Endodermal cell (in vitro differentiated cells): ENCODE measurements at regions not wholly inside any gene's neighbourhood (a gene's known extent, or its start where the extent isn't known, plus 50 kb on each side); places are given as distances from the start of the nearest gene placed in this dataset.
A peak's percentile ranks its signal among the peaks of the same experiment; 100 is the strongest.

Source experiments
- DNase-seq: peaks from one replicate; pipeline ENCODE4 v3.0.0-alpha.2; 2017
- H3K27ac ChIP-seq: 2 replicates; pipeline ENCODE4 v1.5.1; 2013; ENCODE audit warnings: mild to moderate bottlenecking, low read depth, low read length, moderate library complexity
- H3K27me3 ChIP-seq: 2 replicates; pipeline ENCODE4 v1.6.1; 2013; ENCODE audit warnings: mild to moderate bottlenecking, low read length, moderate library complexity; ENCODE audit not compliant: insufficient read depth, control insufficient read depth, poor library complexity, severe bottlenecking
- H3K36me3 ChIP-seq: 2 replicates; pipeline ENCODE4 v1.7.0; 2013; ENCODE audit warnings: mild to moderate bottlenecking, low read length, moderate library complexity; ENCODE audit not compliant: control insufficient read depth, insufficient read depth
- H3K4me1 ChIP-seq: one replicate; pipeline ENCODE4 v1.7.0; 2013; ENCODE audit warnings: low read length; ENCODE audit not compliant: control insufficient read depth, insufficient read depth
- H3K4me3 ChIP-seq: 2 replicates; pipeline ENCODE4 v1.5.1; 2013; ENCODE audit warnings: mild to moderate bottlenecking, low read length, moderate library complexity
- H3K9ac ChIP-seq: 2 replicates; pipeline ENCODE4 v1.6.1; 2013; ENCODE audit warnings: mild to moderate bottlenecking, low read length, moderate library complexity; ENCODE audit not compliant: poor library complexity, severe bottlenecking; ENCODE audit errors: extremely low read depth
- H3K9me3 ChIP-seq: 2 replicates; pipeline ENCODE4 v1.6.1; 2013; ENCODE audit warnings: mild to moderate bottlenecking, low read length, moderate library complexity; ENCODE audit not compliant: control insufficient read depth
- H3K27ac Mint-ChIP-seq: 2 replicates; pipeline ENCODE4 v1.8.0; 2020; ENCODE audit warnings: mixed read lengths
- H3K27me3 Mint-ChIP-seq: 2 replicates; pipeline ENCODE4 v1.8.0; 2021; ENCODE audit warnings: mild to moderate bottlenecking, mixed read lengths; ENCODE audit not compliant: insufficient read depth
- H3K36me3 Mint-ChIP-seq: 2 replicates; pipeline ENCODE4 v1.8.0; 2020; ENCODE audit warnings: low read depth, mixed read lengths
- H3K4me1 Mint-ChIP-seq: 2 replicates; pipeline ENCODE4 v1.8.0; 2020; ENCODE audit warnings: mixed read lengths
- H3K4me3 Mint-ChIP-seq: 2 replicates; pipeline ENCODE4 v1.8.0; 2020; ENCODE audit warnings: mild to moderate bottlenecking, moderate library complexity, mixed read lengths
- H3K9me3 Mint-ChIP-seq: 2 replicates; pipeline ENCODE4 v1.8.0; 2020; ENCODE audit warnings: mild to moderate bottlenecking, mixed read lengths
- CTCF ChIP-seq: fragments of 200-600 bp; sonication (generic); conservative IDR thresholded peaks from 2 replicates; pipeline ENCODE4 v1.5.0; 2021; ENCODE audit warnings: antibody characterized with exemption, mild to moderate bottlenecking
- whole genome bisulfite sequencing, 2 experiments: methylation state at CpG; one replicate each; pipeline versions ENCODE4 v1.1.5 to v1.1.7; 2013; ENCODE audit warnings: missing lambda C conversion rate in 2 of 2, mixed read lengths in 1 of 2; ENCODE audit not compliant: insufficient coverage in 1 of 2, insufficient read length in 1 of 2; 5-methylcytosine and 5-hydroxymethylcytosine counted together

- Mint-ChIP-seq H3K36me3 (no peaks in the 10 kb centered on the region), H3K27ac (no peak overlapping the region), H3K9me3 (no peaks in the 10 kb centered on the region), H3K4me3 (no peak overlapping the region), H3K27me3 (peaks cover 39% of the 10 kb centered on the region), H3K4me1 (peaks cover 10% of the 10 kb centered on the region)
- H3K27me3 ChIP-seq, result peaks cover 29% of the 10 kb centered on the region
- H3K9ac ChIP-seq, result no peak overlapping the region
- no peak for TF ChIP-seq CTCF
- H3K36me3 ChIP-seq, result no peaks in the 10 kb centered on the region
- H3K27ac ChIP-seq, result no peak overlapping the region
- DNase-seq, result peak; percentile 45
- H3K4me3 ChIP-seq, result no peak overlapping the region
- 88 to 90% methylated on average over 10 to 11 of the region's 11 CpGs for WGBS, 2 experiments
- H3K4me1 ChIP-seq, result no peaks in the 10 kb centered on the region
- no peaks in the 10 kb centered on the region for H3K9me3 ChIP-seq
Observed at GRCh38 chr11:119480380-119481020, 57.5 kb upstream of the THY1 start.

GRCh38 chr11:119479685-119480275, 56.8 kb upstream of the THY1 start:
- Mint-ChIP-seq H3K9me3 (no peaks in the 10 kb centered on the region), H3K27me3 (peaks cover 39% of the 10 kb centered on the region), H3K4me1 (peaks cover 10% of the 10 kb centered on the region), H3K36me3 (no peaks in the 10 kb centered on the region), H3K27ac (no peak overlapping the region), H3K4me3 (no peak overlapping the region)
- H3K4me3 ChIP-seq, result no peak overlapping the region
- 62 to 65% methylated on average over 6 of the region's 6 CpGs for WGBS, 2 experiments
- no peaks in the 10 kb centered on the region for H3K36me3 ChIP-seq
- H3K27me3 ChIP-seq, result peaks cover 29% of the 10 kb centered on the region
- no peaks in the 10 kb centered on the region for H3K4me1 ChIP-seq
- TF ChIP-seq CTCF, result peak; percentile 87
- H3K27ac ChIP-seq, result no peak overlapping the region
- no peak overlapping the region for H3K9ac ChIP-seq
- H3K9me3 ChIP-seq, result no peaks in the 10 kb centered on the region
- peak; percentile 78 for DNase-seq

GRCh38 chr11:119478711-119479285, 55.8 kb upstream of the THY1 start:
- Mint-ChIP-seq H3K36me3 (no peaks in the 10 kb centered on the region), H3K4me1 (peaks cover 10% of the 10 kb centered on the region), H3K9me3 (no peaks in the 10 kb centered on the region), H3K27me3 (peaks cover 37% of the 10 kb centered on the region), H3K4me3 (no peak overlapping the region), H3K27ac (no peak overlapping the region)
- peak; percentile 33 for DNase-seq
- Histone ChIP-seq H3K4me3 (no peak overlapping the region), H3K27me3 (peaks cover 29% of the 10 kb centered on the region), H3K27ac (no peak overlapping the region), H3K9me3 (no peaks in the 10 kb centered on the region), H3K36me3 (no peaks in the 10 kb centered on the region), H3K4me1 (no peaks in the 10 kb centered on the region), H3K9ac (no peak overlapping the region)
- 57 to 63% methylated on average over 3 to 4 of the region's 4 CpGs for WGBS, 2 experiments
- no peak for TF ChIP-seq CTCF
